Spleen (tissue), 11 donors: ENCODE measurements at regions not wholly inside any gene's neighbourhood (a gene's known extent, or its start where the extent isn't known, plus 50 kb on each side); places are given as distances from the start of the nearest gene placed in this dataset.

ENCODE experiments used
- DNase-seq: peaks from one replicate; pipeline ENCODE4 v3.0.0-alpha.2; 2020
- H3K27ac ChIP-seq, 8 donors: fragments of 200-600 bp; sonication (generic) in 7 of 8; 1 replicate in 4 of 8; 2 replicates in 4 of 8; pipeline versions ENCODE4 v1.5.0 to v1.8.0; 2016 to 2021; ENCODE audit warnings: inconsistent platforms in 4 of 8, mild to moderate bottlenecking in 4 of 8, moderate library complexity in 1 of 8
- H3K27me3 ChIP-seq, 7 donors: fragments of 200-600 bp; sonication (generic) in 6 of 7; replicated peaks in 1 of 7; 1 replicate in 4 of 7; 2 replicates in 3 of 7; pipeline versions ENCODE4 v1.5.0 to v1.8.0; 2016 to 2021; ENCODE audit warnings: inconsistent platforms in 3 of 7, mild to moderate bottlenecking in 1 of 7
- H3K36me3 ChIP-seq, 6 donors: fragments of 200-600 bp; sonication (generic) in 5 of 6; 1 replicate in 4 of 6; 2 replicates in 2 of 6; pipeline versions ENCODE4 v1.5.0 to v1.8.0; 2016 to 2021; ENCODE audit warnings: inconsistent platforms in 2 of 6
- H3K4me1 ChIP-seq, 6 donors: fragments of 200-600 bp; sonication (generic) in 5 of 6; 1 replicate in 3 of 6; 2 replicates in 3 of 6; pipeline versions ENCODE4 v1.5.0 to v1.8.0; 2016 to 2021; ENCODE audit warnings: inconsistent platforms in 3 of 6
- H3K4me3 ChIP-seq, 8 donors: fragments of 200-600 bp; sonication (generic) in 7 of 8; 1 replicate in 4 of 8; 2 replicates in 4 of 8; pipeline versions ENCODE4 v1.5.0 to v1.8.0; 2016 to 2021; ENCODE audit warnings: inconsistent platforms in 4 of 8, mild to moderate bottlenecking in 4 of 8, moderate library complexity in 2 of 8
- H3K9me3 ChIP-seq, 8 donors: fragments of 200-600 bp; sonication (generic) in 7 of 8; 1 replicate in 4 of 8; 2 replicates in 4 of 8; pipeline versions ENCODE4 v1.5.0 to v1.8.0; 2016 to 2021; ENCODE audit warnings: inconsistent platforms in 4 of 8
- CTCF ChIP-seq, 11 experiments: fragments of 200-600 bp in 7 of 11; fragments of 450-650 bp in 4 of 11; sonication (generic) in 4 of 11; IDR thresholded peaks in 8 of 11; conservative IDR thresholded peaks in 3 of 11; 1 replicate in 7 of 11; 2 replicates in 4 of 11; pipeline versions ENCODE4 v1.4.0 to v1.8.0; 2016 to 2021; ENCODE audit warnings: antibody characterized with exemption in 11 of 11, inconsistent platforms in 4 of 11, mild to moderate bottlenecking in 1 of 11
- POLR2A ChIP-seq, 3 donors: fragments of 450-650 bp; IDR thresholded peaks; one replicate each; pipeline ENCODE4 v1.5.1; 2017; ENCODE audit warnings: antibody characterized with exemption in 3 of 3, mild to moderate bottlenecking in 1 of 3
- POLR2AphosphoS5 ChIP-seq, 3 donors: sonication (generic); formaldehyde crosslinking; IDR thresholded peaks; one replicate each; pipeline ENCODE4 v1.5.1; 2017; ENCODE audit warnings: antibody characterized with exemption in 3 of 3
- WGBS, 5 donors: extraction: QIAGEN DNeasy Blood & Tissue Kit in 3 of 5; methylation state at CpG; one replicate each; pipeline versions ENCODE4 v1.1.5 to v1.1.7; 2013 to 2018; 5-methylcytosine and 5-hydroxymethylcytosine counted together
- intact Hi-C: fragments of 100-400 bp; cut with DNase I; formaldehyde crosslinking; loops from one replicate; pipeline ENCODE4 v1.15.0; 2023; ENCODE audit warnings: low total_unique reads
- donor health status: healthy with polysubstance abuse.
- donor health status: DM: no; HTN: no; CAD: no; lungs with moderate emphysema.
- donor health status: DM: no; HTN: no; CAD: no.
- donor health status: Bipolar disorder and iron deficiency.
- donor health status: healthy.
- donor health status: DM: no; HTN: no; CAD: no.
- donor health status: DM: yes; HTN: yes; CAD: no.

DNA sequence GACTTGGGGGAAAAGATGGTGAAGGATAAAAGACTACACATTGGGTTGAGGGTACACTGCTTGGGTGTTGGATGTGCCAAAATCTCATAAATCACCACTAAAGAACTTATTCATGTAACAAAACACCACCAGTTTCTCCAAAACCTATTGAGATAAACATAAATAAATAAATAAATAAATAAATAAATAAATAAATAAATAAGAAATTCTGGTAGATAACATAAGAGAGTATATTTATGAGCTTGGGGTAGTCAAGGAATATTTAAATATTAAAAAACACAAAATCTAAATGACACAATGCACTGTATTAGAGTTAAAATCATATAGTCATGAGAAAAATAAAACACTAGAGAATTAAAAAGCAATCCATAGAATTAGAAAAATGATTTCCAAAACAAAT is 333.5 kb upstream of the NRG3 start:
- Histone ChIP-seq H3K4me3 (no peak overlapping the region), H3K9me3 (peaks cover 0 to 23% (median 5%) of the 10 kb centered on the region in 8 donors), H3K36me3 (no peaks in the 10 kb centered on the region), H3K27ac (no peak overlapping the region), H3K4me1 (no peaks in the 10 kb centered on the region), H3K27me3 (no peaks in the 10 kb centered on the region)
- no peak for DNase-seq
- no peak for TF ChIP-seq POLR2AphosphoS5 (IDR thresholded peaks at IDR 0.05)
- no peak for TF ChIP-seq POLR2A (IDR thresholded peaks at IDR 0.05)
- TF ChIP-seq CTCF (IDR thresholded peaks at IDR 0.05 in 8 of 11, conservative IDR thresholded peaks at IDR 0.05 in 3 of 11): no peak
- intact Hi-C loops: no loop called here

DNA sequence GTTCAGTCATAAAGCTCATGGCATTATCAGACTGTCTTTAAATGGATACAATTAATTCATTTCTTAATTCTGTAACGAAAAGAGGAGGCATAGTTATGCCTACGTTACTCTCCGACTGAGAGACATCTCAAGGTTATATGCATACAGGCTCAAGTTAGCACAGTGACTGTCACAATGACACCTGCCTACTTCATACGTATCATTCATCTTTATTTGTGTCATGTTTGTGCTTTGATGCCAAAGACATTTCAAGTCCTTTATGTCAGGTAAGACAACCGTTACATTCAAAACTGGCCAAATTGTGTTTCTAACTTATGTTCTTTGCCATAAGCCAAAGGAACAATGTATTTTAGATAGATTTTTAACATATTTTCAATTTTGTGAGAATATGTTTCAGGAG is 328.8 kb upstream of the NRG3 start:
- H3K4me1 ChIP-seq: no peaks in the 10 kb centered on the region

DNA sequence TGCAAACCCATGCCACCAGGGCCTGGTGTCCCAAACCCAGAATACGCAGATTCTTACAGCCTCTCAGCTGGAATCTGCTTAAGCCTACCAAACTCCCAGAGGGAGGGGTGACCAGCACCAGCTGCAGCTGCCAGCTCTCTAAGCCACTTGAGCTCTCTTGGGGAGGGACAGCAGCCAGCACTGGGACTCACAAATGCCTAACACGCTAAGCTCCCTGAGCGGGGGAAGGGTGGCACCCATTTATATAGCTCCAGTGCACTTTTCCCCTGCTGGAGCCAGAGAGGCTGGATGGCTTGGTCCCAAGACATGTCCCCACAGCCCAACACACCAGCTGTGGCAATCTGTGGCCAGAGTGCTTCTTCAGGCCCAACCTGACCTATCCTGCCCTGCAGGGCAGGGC is 326.8 kb upstream of the NRG3 start:
- no peaks in the 10 kb centered on the region for H3K36me3 ChIP-seq
- TF ChIP-seq POLR2AphosphoS5 (IDR thresholded peaks at IDR 0.05) (no peak), POLR2A (IDR thresholded peaks at IDR 0.05) (no peak), CTCF (IDR thresholded peaks at IDR 0.05 in 8 of 11, conservative IDR thresholded peaks at IDR 0.05 in 3 of 11) (no peak)
- H3K27me3 ChIP-seq: no peaks in the 10 kb centered on the region
- DNase-seq: no peak
- 81 to 93% (median 85%) methylated on average over 1 to 3 of the region's 3 CpGs for WGBS, 5 donors
- no peak overlapping the region for H3K4me3 ChIP-seq
- H3K9me3 ChIP-seq: peaks cover 0 to 62% (median 50%) of the 10 kb centered on the region in 8 donors
- intact Hi-C loops: no loop called here
- no peaks in the 10 kb centered on the region for H3K4me1 ChIP-seq
- no peak overlapping the region for H3K27ac ChIP-seq

More for the DNA sequence above, 328.8 kb upstream of the NRG3 start:
- Histone ChIP-seq H3K4me3 (no peak overlapping the region), H3K27ac (no peak overlapping the region), H3K27me3 (no peaks in the 10 kb centered on the region), H3K9me3 (peaks cover 0 to 51% (median 38%) of the 10 kb centered on the region in 8 donors), H3K36me3 (no peaks in the 10 kb centered on the region)
- no peak for DNase-seq
- 80 to 86% (median 84%) methylated on average over 5 of the region's 5 CpGs for WGBS, 5 donors
- intact Hi-C loops: no loop called here
- TF ChIP-seq POLR2AphosphoS5 (IDR thresholded peaks at IDR 0.05): no peak

- TF ChIP-seq CTCF (IDR thresholded peaks at IDR 0.05 in 8 of 11, conservative IDR thresholded peaks at IDR 0.05 in 3 of 11) (no peak), POLR2A (IDR thresholded peaks at IDR 0.05) (no peak), POLR2AphosphoS5 (IDR thresholded peaks at IDR 0.05) (no peak)
- no peak for DNase-seq
- Histone ChIP-seq H3K9me3 (peaks cover 0 to 17% (median 4%) of the 10 kb centered on the region in 8 donors), H3K4me3 (no peak overlapping the region), H3K27ac (no peak overlapping the region), H3K4me1 (no peaks in the 10 kb centered on the region), H3K27me3 (no peaks in the 10 kb centered on the region), H3K36me3 (no peaks in the 10 kb centered on the region)
- WGBS, 5 donors: 36 to 56% (median 45%) methylated on average over 3 of the region's 3 CpGs
- intact Hi-C loops: no loop called here
Measured at GRCh38 chr10:81564143-81564542, 310.9 kb upstream of the NRG3 start.

DNA sequence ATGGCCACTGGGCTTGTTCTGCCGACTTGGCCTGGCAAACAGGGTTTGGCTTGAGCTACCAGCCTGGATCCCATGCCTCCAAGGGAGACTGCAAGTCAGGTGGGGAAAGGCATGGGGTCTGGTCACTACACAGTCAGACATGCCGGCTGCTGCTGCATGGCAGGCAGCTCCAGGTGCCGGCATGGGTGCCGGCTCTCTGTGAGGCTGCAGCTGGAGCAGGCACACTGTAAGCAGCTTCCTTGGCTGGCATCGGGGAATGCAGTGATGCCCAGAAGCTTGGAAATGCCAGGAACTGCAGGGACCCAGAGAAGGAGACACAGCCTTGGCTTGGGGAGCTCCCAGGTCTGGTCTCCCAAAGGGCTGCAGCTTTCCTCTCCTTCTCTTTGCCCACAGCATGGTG is 305.5 kb upstream of the NRG3 start:
- H3K9me3 ChIP-seq: peaks cover 0 to 39% (median 13%) of the 10 kb centered on the region in 8 donors
- no peaks in the 10 kb centered on the region for H3K4me1 ChIP-seq
- no peak overlapping the region for H3K4me3 ChIP-seq
- no peaks in the 10 kb centered on the region for H3K27me3 ChIP-seq
- 85 to 94% (median 88%) methylated on average over 5 of the region's 5 CpGs for WGBS, 5 donors
- no peak overlapping the region for H3K27ac ChIP-seq
- no peak for DNase-seq
- TF ChIP-seq CTCF (IDR thresholded peaks at IDR 0.05 in 8 of 11, conservative IDR thresholded peaks at IDR 0.05 in 3 of 11): no peak
- TF ChIP-seq POLR2AphosphoS5 (IDR thresholded peaks at IDR 0.05): no peak
- TF ChIP-seq POLR2A (IDR thresholded peaks at IDR 0.05): no peak
- intact Hi-C loops: no loop called here
- no peaks in the 10 kb centered on the region for H3K36me3 ChIP-seq
